ENCODE measurements at regions not wholly inside any gene's neighbourhood (a gene's known extent, or its start where the extent isn't known, plus 50 kb on each side); places are given as distances from the start of the nearest gene placed in this dataset.
A peak's percentile ranks its signal among the peaks of the same experiment; 100 is the strongest.

- TF ChIP-seq, protein P1, sequence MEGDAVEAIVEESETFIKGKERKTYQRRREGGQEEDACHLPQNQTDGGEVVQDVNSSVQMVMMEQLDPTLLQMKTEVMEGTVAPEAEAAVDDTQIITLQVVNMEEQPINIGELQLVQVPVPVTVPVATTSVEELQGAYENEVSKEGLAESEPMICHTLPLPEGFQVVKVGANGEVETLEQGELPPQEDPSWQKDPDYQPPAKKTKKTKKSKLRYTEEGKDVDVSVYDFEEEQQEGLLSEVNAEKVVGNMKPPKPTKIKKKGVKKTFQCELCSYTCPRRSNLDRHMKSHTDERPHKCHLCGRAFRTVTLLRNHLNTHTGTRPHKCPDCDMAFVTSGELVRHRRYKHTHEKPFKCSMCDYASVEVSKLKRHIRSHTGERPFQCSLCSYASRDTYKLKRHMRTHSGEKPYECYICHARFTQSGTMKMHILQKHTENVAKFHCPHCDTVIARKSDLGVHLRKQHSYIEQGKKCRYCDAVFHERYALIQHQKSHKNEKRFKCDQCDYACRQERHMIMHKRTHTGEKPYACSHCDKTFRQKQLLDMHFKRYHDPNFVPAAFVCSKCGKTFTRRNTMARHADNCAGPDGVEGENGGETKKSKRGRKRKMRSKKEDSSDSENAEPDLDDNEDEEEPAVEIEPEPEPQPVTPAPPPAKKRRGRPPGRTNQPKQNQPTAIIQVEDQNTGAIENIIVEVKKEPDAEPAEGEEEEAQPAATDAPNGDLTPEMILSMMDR (IDR thresholded peaks at IDR 0.05): no peak
- no peak for TF ChIP-seq GTF2I (CRISPR knock-in tag; conservative IDR thresholded peaks at IDR 0.05)
- TF ChIP-seq SP1 (CRISPR knock-in tag; conservative IDR thresholded peaks at IDR 0.05): no peak
- TF ChIP-seq PRRX2 (CRISPR knock-in tag; IDR thresholded peaks at IDR 0.05): no peak
- TF ChIP-seq, protein P2, sequence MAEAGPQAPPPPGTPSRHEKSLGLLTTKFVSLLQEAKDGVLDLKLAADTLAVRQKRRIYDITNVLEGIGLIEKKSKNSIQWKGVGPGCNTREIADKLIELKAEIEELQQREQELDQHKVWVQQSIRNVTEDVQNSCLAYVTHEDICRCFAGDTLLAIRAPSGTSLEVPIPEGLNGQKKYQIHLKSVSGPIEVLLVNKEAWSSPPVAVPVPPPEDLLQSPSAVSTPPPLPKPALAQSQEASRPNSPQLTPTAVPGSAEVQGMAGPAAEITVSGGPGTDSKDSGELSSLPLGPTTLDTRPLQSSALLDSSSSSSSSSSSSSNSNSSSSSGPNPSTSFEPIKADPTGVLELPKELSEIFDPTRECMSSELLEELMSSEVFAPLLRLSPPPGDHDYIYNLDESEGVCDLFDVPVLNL (CRISPR knock-in tag; IDR thresholded peaks at IDR 0.05; ENCODE audit: borderline replicate concordance, low read depth): no peak
Observed at GRCh38 chr5:130724658-130725057, 440.4 kb downstream of the HINT1 start (continued).

- CTCF ChIA-PET: no interaction called here
- H3K4me3 Mint-ChIP-seq: no peak overlapping the region
- no peak for DNase-seq (ENCODE audit: low spot score)
Observed at GRCh38 chr5:130720355-130720754, 444.7 kb downstream of the HINT1 start.

GRCh38 chr5:130715541-130715940 is 449.5 kb downstream of the HINT1 start:
- H3K4me1 Mint-ChIP-seq: peaks cover 22% of the 10 kb centered on the region
- DNase-seq (ENCODE audit: low spot score): no peak
- no peak overlapping the region for H3K4me3 Mint-ChIP-seq
- H3K27ac Mint-ChIP-seq: no peak overlapping the region
- no peaks in the 10 kb centered on the region for H3K36me3 Mint-ChIP-seq
- no peak for ATAC-seq
- no peaks in the 10 kb centered on the region for H3K9me3 Mint-ChIP-seq
- no peaks in the 10 kb centered on the region for H3K27me3 Mint-ChIP-seq (ENCODE audit: low read depth)
- ChIA-PET POLR2A (no interaction called here), CTCF (no interaction called here)
- TF ChIP-seq KAT7 (CRISPR knock-in tag; IDR thresholded peaks at IDR 0.05; ENCODE audit: borderline replicate concordance): no peak
- TF ChIP-seq ESRRA (CRISPR knock-in tag; IDR thresholded peaks at IDR 0.05; ENCODE audit: borderline replicate concordance): no peak
- TF ChIP-seq CBFB (CRISPR knock-in tag; IDR thresholded peaks at IDR 0.05; ENCODE audit: low read depth): no peak
- TF ChIP-seq, protein P3, sequence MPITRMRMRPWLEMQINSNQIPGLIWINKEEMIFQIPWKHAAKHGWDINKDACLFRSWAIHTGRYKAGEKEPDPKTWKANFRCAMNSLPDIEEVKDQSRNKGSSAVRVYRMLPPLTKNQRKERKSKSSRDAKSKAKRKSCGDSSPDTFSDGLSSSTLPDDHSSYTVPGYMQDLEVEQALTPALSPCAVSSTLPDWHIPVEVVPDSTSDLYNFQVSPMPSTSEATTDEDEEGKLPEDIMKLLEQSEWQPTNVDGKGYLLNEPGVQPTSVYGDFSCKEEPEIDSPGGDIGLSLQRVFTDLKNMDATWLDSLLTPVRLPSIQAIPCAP (CRISPR knock-in tag; IDR thresholded peaks at IDR 0.05): no peak
- TF ChIP-seq TCF7 (CRISPR knock-in tag; IDR thresholded peaks at IDR 0.05; ENCODE audit: low read depth): no peak
- TF ChIP-seq RORB (CRISPR knock-in tag; IDR thresholded peaks at IDR 0.05): no peak
- TF ChIP-seq ZNF138 (CRISPR knock-in tag; conservative IDR thresholded peaks at IDR 0.05): no peak
- TF ChIP-seq HMGXB4 (CRISPR knock-in tag; IDR thresholded peaks at IDR 0.05): no peak
- no peak for TF ChIP-seq PRDM15 (CRISPR knock-in tag; IDR thresholded peaks at IDR 0.05)
- TF ChIP-seq, protein P4, sequence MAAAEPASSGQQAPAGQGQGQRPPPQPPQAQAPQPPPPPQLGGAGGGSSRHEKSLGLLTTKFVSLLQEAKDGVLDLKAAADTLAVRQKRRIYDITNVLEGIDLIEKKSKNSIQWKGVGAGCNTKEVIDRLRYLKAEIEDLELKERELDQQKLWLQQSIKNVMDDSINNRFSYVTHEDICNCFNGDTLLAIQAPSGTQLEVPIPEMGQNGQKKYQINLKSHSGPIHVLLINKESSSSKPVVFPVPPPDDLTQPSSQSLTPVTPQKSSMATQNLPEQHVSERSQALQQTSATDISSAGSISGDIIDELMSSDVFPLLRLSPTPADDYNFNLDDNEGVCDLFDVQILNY (CRISPR knock-in tag; IDR thresholded peaks at IDR 0.05): no peak

More at GRCh38 chr5:130720355-130720754, 444.7 kb downstream of the HINT1 start:
- Mint-ChIP-seq H3K27me3 (ENCODE audit: low read depth) (no peaks in the 10 kb centered on the region), H3K9me3 (peaks cover 3% of the 10 kb centered on the region), H3K4me1 (peaks cover 31% of the 10 kb centered on the region), H3K27ac (no peak overlapping the region), H3K36me3 (no peaks in the 10 kb centered on the region)
- ATAC-seq: peak; percentile 97
- TF ChIP-seq, protein P1 (IDR thresholded peaks at IDR 0.05): 0 out of 2 replicates have a peak, but pooled peaks have one; percentile 27
- TF ChIP-seq, protein P5, sequence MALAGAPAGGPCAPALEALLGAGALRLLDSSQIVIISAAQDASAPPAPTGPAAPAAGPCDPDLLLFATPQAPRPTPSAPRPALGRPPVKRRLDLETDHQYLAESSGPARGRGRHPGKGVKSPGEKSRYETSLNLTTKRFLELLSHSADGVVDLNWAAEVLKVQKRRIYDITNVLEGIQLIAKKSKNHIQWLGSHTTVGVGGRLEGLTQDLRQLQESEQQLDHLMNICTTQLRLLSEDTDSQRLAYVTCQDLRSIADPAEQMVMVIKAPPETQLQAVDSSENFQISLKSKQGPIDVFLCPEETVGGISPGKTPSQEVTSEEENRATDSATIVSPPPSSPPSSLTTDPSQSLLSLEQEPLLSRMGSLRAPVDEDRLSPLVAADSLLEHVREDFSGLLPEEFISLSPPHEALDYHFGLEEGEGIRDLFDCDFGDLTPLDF (CRISPR knock-in tag; IDR thresholded peaks at IDR 0.05): no peak
- POLR2A ChIA-PET: no interaction called here
